ENCODE measurements at regions not wholly inside any gene's neighbourhood (a gene's known extent, or its start where the extent isn't known, plus 50 kb on each side); places are given as distances from the start of the nearest gene placed in this dataset.

- Mint-ChIP-seq H3K27me3 (ENCODE audit: low read depth) (no peaks in the 10 kb centered on the region), H3K27ac (no peak overlapping the region), H3K36me3 (peaks cover 4% of the 10 kb centered on the region), H3K4me1 (no peaks in the 10 kb centered on the region), H3K9me3 (peaks cover 25% of the 10 kb centered on the region), H3K4me3 (no peak overlapping the region)
- TF ChIP-seq CTCF (IDR thresholded peaks at IDR 0.05; ENCODE audit: unreplicated experiment): no peak
- no peak for DNase-seq (ENCODE audit: low spot score in 2 of 2, unreplicated experiment in 2 of 2)
These were observed 1967.9 kb downstream of the C4orf33 start for GRCh38 chr4:131063878-131064277.

GRCh38 chr4:131081069-131081468, 1985.1 kb downstream of the C4orf33 start:
- H3K27ac Mint-ChIP-seq: no peak overlapping the region
- no peaks in the 10 kb centered on the region for H3K4me1 Mint-ChIP-seq
- no peak for DNase-seq (ENCODE audit: low spot score in 2 of 2, unreplicated experiment in 2 of 2)
- H3K9me3 Mint-ChIP-seq: no peaks in the 10 kb centered on the region
- TF ChIP-seq CTCF (IDR thresholded peaks at IDR 0.05; ENCODE audit: unreplicated experiment): no peak
- H3K4me3 Mint-ChIP-seq: no peak overlapping the region
- no peaks in the 10 kb centered on the region for H3K27me3 Mint-ChIP-seq (ENCODE audit: low read depth)
- no peaks in the 10 kb centered on the region for H3K36me3 Mint-ChIP-seq

- Mint-ChIP-seq H3K27me3 (ENCODE audit: low read depth) (no peaks in the 10 kb centered on the region), H3K4me1 (no peaks in the 10 kb centered on the region), H3K36me3 (no peaks in the 10 kb centered on the region), H3K27ac (no peak overlapping the region), H3K4me3 (no peak overlapping the region), H3K9me3 (no peaks in the 10 kb centered on the region)
- no peak for TF ChIP-seq CTCF (IDR thresholded peaks at IDR 0.05; ENCODE audit: unreplicated experiment)
- no peak for DNase-seq (ENCODE audit: low spot score in 2 of 2, unreplicated experiment in 2 of 2)
These were observed 1989.0 kb downstream of the C4orf33 start for GRCh38 chr4:131084997-131085396.

GRCh38 chr4:131091896-131092295, 1995.9 kb downstream of the C4orf33 start:
- Mint-ChIP-seq H3K27me3 (ENCODE audit: low read depth) (no peaks in the 10 kb centered on the region), H3K36me3 (no peaks in the 10 kb centered on the region), H3K4me1 (peaks cover 4% of the 10 kb centered on the region), H3K27ac (no peak overlapping the region), H3K9me3 (no peaks in the 10 kb centered on the region), H3K4me3 (no peak overlapping the region)
- DNase-seq (ENCODE audit: low spot score in 2 of 2, unreplicated experiment in 2 of 2): no peak
- TF ChIP-seq CTCF (IDR thresholded peaks at IDR 0.05; ENCODE audit: unreplicated experiment): peak; percentile 33

GRCh38 chr4:131093303-131093702, 1997.4 kb downstream of the C4orf33 start:
- no peaks in the 10 kb centered on the region for H3K27me3 Mint-ChIP-seq (ENCODE audit: low read depth)
- no peak overlapping the region for H3K4me3 Mint-ChIP-seq
- no peaks in the 10 kb centered on the region for H3K9me3 Mint-ChIP-seq
- H3K36me3 Mint-ChIP-seq: no peaks in the 10 kb centered on the region
- DNase-seq (ENCODE audit: low spot score in 2 of 2, unreplicated experiment in 2 of 2): no peak
- no peak for TF ChIP-seq CTCF (IDR thresholded peaks at IDR 0.05; ENCODE audit: unreplicated experiment)
- no peak overlapping the region for H3K27ac Mint-ChIP-seq
- H3K4me1 Mint-ChIP-seq: peaks cover 4% of the 10 kb centered on the region

GRCh38 chr4:131098976-131099375, 2003.0 kb downstream of the C4orf33 start:
- no peaks in the 10 kb centered on the region for H3K36me3 Mint-ChIP-seq
- no peak overlapping the region for H3K4me3 Mint-ChIP-seq
- no peaks in the 10 kb centered on the region for H3K4me1 Mint-ChIP-seq
- TF ChIP-seq CTCF (IDR thresholded peaks at IDR 0.05; ENCODE audit: unreplicated experiment): no peak
- no peaks in the 10 kb centered on the region for H3K27me3 Mint-ChIP-seq (ENCODE audit: low read depth)
- H3K27ac Mint-ChIP-seq: no peak overlapping the region
- H3K9me3 Mint-ChIP-seq: peaks cover 25% of the 10 kb centered on the region
- no peak for DNase-seq (ENCODE audit: low spot score in 2 of 2, unreplicated experiment in 2 of 2)
